ENCODE measurements at regions not wholly inside any gene's neighbourhood (a gene's known extent, or its start where the extent isn't known, plus 50 kb on each side); places are given as distances from the start of the nearest gene placed in this dataset.

GRCh38 chr21:16134134-16134533, 404.4 kb downstream of the USP25 start:
- no peak overlapping the region for H3K4me3 Mint-ChIP-seq
- no peak overlapping the region for H3K27ac Mint-ChIP-seq
- DNase-seq: no peak
- no peaks in the 10 kb centered on the region for H3K27me3 Mint-ChIP-seq
- H3K36me3 Mint-ChIP-seq (ENCODE audit: low read depth): no peaks in the 10 kb centered on the region
- no peaks in the 10 kb centered on the region for H3K4me1 Mint-ChIP-seq
- no peak for ATAC-seq
- H3K9me3 Mint-ChIP-seq: peaks cover 14% of the 10 kb centered on the region

- Mint-ChIP-seq H3K27ac (no peak overlapping the region), H3K4me3 (no peak overlapping the region), H3K4me1 (no peaks in the 10 kb centered on the region)
Observed at GRCh38 chr21:16137106-16137505, 407.3 kb downstream of the USP25 start.

GRCh38 chr21:16145052-16145451, 415.3 kb downstream of the USP25 start:
- DNase-seq (no peak), ATAC-seq (no peak)
- Mint-ChIP-seq H3K9me3 (no peaks in the 10 kb centered on the region), H3K4me1 (no peaks in the 10 kb centered on the region), H3K36me3 (ENCODE audit: low read depth) (no peaks in the 10 kb centered on the region), H3K27me3 (no peaks in the 10 kb centered on the region), H3K4me3 (no peak overlapping the region), H3K27ac (no peak overlapping the region)

More at GRCh38 chr21:16137106-16137505, 407.3 kb downstream of the USP25 start:
- Mint-ChIP-seq H3K9me3 (peaks cover 4% of the 10 kb centered on the region), H3K36me3 (ENCODE audit: low read depth) (no peaks in the 10 kb centered on the region), H3K27me3 (no peaks in the 10 kb centered on the region)
- ATAC-seq: no peak
- DNase-seq: no peak

GRCh38 chr21:16145479-16145878, 415.7 kb downstream of the USP25 start:
- no peak for DNase-seq
- no peak overlapping the region for H3K4me3 Mint-ChIP-seq
- no peak overlapping the region for H3K27ac Mint-ChIP-seq
- no peak for ATAC-seq
- H3K36me3 Mint-ChIP-seq (ENCODE audit: low read depth): no peaks in the 10 kb centered on the region
- H3K4me1 Mint-ChIP-seq: no peaks in the 10 kb centered on the region
- no peaks in the 10 kb centered on the region for H3K27me3 Mint-ChIP-seq
- no peaks in the 10 kb centered on the region for H3K9me3 Mint-ChIP-seq

GRCh38 chr21:16154321-16154720, 424.5 kb downstream of the USP25 start:
- Mint-ChIP-seq H3K36me3 (ENCODE audit: low read depth) (no peaks in the 10 kb centered on the region), H3K9me3 (peaks cover 3% of the 10 kb centered on the region), H3K4me1 (no peaks in the 10 kb centered on the region), H3K27me3 (no peaks in the 10 kb centered on the region), H3K4me3 (no peak overlapping the region), H3K27ac (no peak overlapping the region)
- ATAC-seq (no peak), DNase-seq (no peak)

- ATAC-seq (no peak), DNase-seq (no peak)
- H3K27me3 Mint-ChIP-seq: no peaks in the 10 kb centered on the region
- H3K27ac Mint-ChIP-seq: no peak overlapping the region
- no peaks in the 10 kb centered on the region for H3K4me1 Mint-ChIP-seq
- H3K36me3 Mint-ChIP-seq (ENCODE audit: low read depth): no peaks in the 10 kb centered on the region
- peaks cover 3% of the 10 kb centered on the region for H3K9me3 Mint-ChIP-seq
- no peak overlapping the region for H3K4me3 Mint-ChIP-seq
Observed at GRCh38 chr21:16154951-16155635, 425.3 kb downstream of the USP25 start.

GRCh38 chr21:16156841-16157489, 427.2 kb downstream of the USP25 start:
- Mint-ChIP-seq H3K4me3 (no peak overlapping the region), H3K36me3 (ENCODE audit: low read depth) (no peaks in the 10 kb centered on the region)
- no peak for ATAC-seq

GRCh38 chr21:16159213-16159970, 429.6 kb downstream of the USP25 start:
- Mint-ChIP-seq H3K4me3 (no peak overlapping the region), H3K27ac (no peak overlapping the region), H3K4me1 (no peaks in the 10 kb centered on the region), H3K36me3 (ENCODE audit: low read depth) (no peaks in the 10 kb centered on the region), H3K27me3 (peaks cover 2% of the 10 kb centered on the region), H3K9me3 (no peaks in the 10 kb centered on the region)
- no peak for DNase-seq
- ATAC-seq: no peak

More at GRCh38 chr21:16156841-16157489, 427.2 kb downstream of the USP25 start:
- H3K4me1 Mint-ChIP-seq: no peaks in the 10 kb centered on the region
- H3K27ac Mint-ChIP-seq: no peak overlapping the region
- DNase-seq: no peak
- peaks cover 3% of the 10 kb centered on the region for H3K9me3 Mint-ChIP-seq
- peaks cover 2% of the 10 kb centered on the region for H3K27me3 Mint-ChIP-seq

GRCh38 chr21:16159971-16160350, 430.2 kb downstream of the USP25 start:
- Mint-ChIP-seq H3K27ac (no peak overlapping the region), H3K27me3 (peaks cover 2% of the 10 kb centered on the region), H3K4me3 (no peak overlapping the region), H3K36me3 (ENCODE audit: low read depth) (no peaks in the 10 kb centered on the region), H3K4me1 (no peaks in the 10 kb centered on the region), H3K9me3 (no peaks in the 10 kb centered on the region)
- no peak for DNase-seq
- ATAC-seq: no peak

- H3K27me3 Mint-ChIP-seq: peaks cover 2% of the 10 kb centered on the region
- H3K4me1 Mint-ChIP-seq: no peaks in the 10 kb centered on the region
- no peak for DNase-seq
- no peak for ATAC-seq
- H3K36me3 Mint-ChIP-seq (ENCODE audit: low read depth): no peaks in the 10 kb centered on the region
- no peak overlapping the region for H3K27ac Mint-ChIP-seq
- no peak overlapping the region for H3K4me3 Mint-ChIP-seq
- no peaks in the 10 kb centered on the region for H3K9me3 Mint-ChIP-seq
Observed at GRCh38 chr21:16162953-16163352, 433.2 kb downstream of the USP25 start.

- DNase-seq: no peak
- no peaks in the 10 kb centered on the region for H3K27me3 Mint-ChIP-seq
- H3K4me3 Mint-ChIP-seq: no peak overlapping the region
- H3K27ac Mint-ChIP-seq: no peak overlapping the region
- H3K4me1 Mint-ChIP-seq: no peaks in the 10 kb centered on the region
- no peak for ATAC-seq
- H3K36me3 Mint-ChIP-seq (ENCODE audit: low read depth): no peaks in the 10 kb centered on the region
- H3K9me3 Mint-ChIP-seq: no peaks in the 10 kb centered on the region
Observed at GRCh38 chr21:16169102-16169511, 439.3 kb downstream of the USP25 start.

- H3K9me3 Mint-ChIP-seq: no peaks in the 10 kb centered on the region
- ATAC-seq (no peak), DNase-seq (no peak)
- no peaks in the 10 kb centered on the region for H3K36me3 Mint-ChIP-seq (ENCODE audit: low read depth)
- H3K4me3 Mint-ChIP-seq: no peak overlapping the region
- no peaks in the 10 kb centered on the region for H3K4me1 Mint-ChIP-seq
- H3K27ac Mint-ChIP-seq: no peak overlapping the region
- no peaks in the 10 kb centered on the region for H3K27me3 Mint-ChIP-seq
Observed at GRCh38 chr21:16169779-16170178, 440.0 kb downstream of the USP25 start.

- H3K4me3 Mint-ChIP-seq: no peak overlapping the region
- DNase-seq (no peak), ATAC-seq (no peak)
- no peaks in the 10 kb centered on the region for H3K4me1 Mint-ChIP-seq
- no peaks in the 10 kb centered on the region for H3K9me3 Mint-ChIP-seq
- no peaks in the 10 kb centered on the region for H3K36me3 Mint-ChIP-seq (ENCODE audit: low read depth)
- no peak overlapping the region for H3K27ac Mint-ChIP-seq
- H3K27me3 Mint-ChIP-seq: no peaks in the 10 kb centered on the region
Observed at GRCh38 chr21:16176570-16176969, 446.8 kb downstream of the USP25 start.

GRCh38 chr21:16177532-16177931, 447.8 kb downstream of the USP25 start:
- no peak for DNase-seq
- Mint-ChIP-seq H3K4me3 (no peak overlapping the region), H3K36me3 (ENCODE audit: low read depth) (no peaks in the 10 kb centered on the region), H3K4me1 (no peaks in the 10 kb centered on the region), H3K27ac (no peak overlapping the region), H3K9me3 (no peaks in the 10 kb centered on the region), H3K27me3 (no peaks in the 10 kb centered on the region)
- ATAC-seq: no peak

GRCh38 chr21:16179773-16180172, 450.0 kb downstream of the USP25 start:
- Mint-ChIP-seq H3K36me3 (ENCODE audit: low read depth) (no peaks in the 10 kb centered on the region), H3K27ac (no peak overlapping the region), H3K4me3 (no peak overlapping the region), H3K9me3 (no peaks in the 10 kb centered on the region), H3K4me1 (no peaks in the 10 kb centered on the region), H3K27me3 (no peaks in the 10 kb centered on the region)
- DNase-seq: no peak
- no peak for ATAC-seq

Measured in activated naive CD8-positive, alpha-beta T cell treated with anti-CD3 and anti-CD28 coated beads, Interleukin-2, amount 50 U/mL, for 24 hours (primary cell).